ENCODE measurements at regions not wholly inside any gene's neighbourhood (a gene's known extent, or its start where the extent isn't known, plus 50 kb on each side); places are given as distances from the start of the nearest gene placed in this dataset.

DNA sequence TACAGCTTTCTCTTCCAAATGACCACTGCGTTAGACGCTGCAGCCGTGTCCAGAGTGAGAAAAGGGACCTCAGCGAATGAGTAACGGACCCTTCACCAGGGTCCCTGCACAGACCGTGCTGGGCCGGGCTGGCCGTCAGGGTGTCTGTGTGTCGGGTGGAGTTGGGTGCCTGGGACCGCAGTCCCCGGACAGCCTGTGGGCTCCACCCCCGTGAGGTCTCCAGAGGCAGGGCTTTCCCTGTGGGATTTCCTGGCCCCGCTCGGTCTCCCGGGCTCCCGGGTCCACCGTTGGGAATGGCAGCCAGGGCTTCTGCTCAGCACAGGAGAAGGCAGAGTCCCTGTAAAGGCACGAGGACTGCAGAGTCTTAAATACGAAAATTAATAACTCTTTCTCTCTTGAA, 509.7 kb downstream of the TCERG1L start:
- no peak overlapping the region for H2AFZ ChIP-seq (ENCODE audit: low read length)
- no peak overlapping the region for H3K9ac ChIP-seq (ENCODE audit: low read depth, low read length, poor library complexity, severe bottlenecking)
- no peaks in the 10 kb centered on the region for H3K36me3 ChIP-seq (ENCODE audit: insufficient read depth, low read length)
- no peaks in the 10 kb centered on the region for H3K27me3 ChIP-seq (ENCODE audit: insufficient read depth, low read length, poor library complexity, severe bottlenecking)
- H3K79me2 ChIP-seq (ENCODE audit: insufficient read depth, low read length) = no peaks in the 10 kb centered on the region
- no peak overlapping the region for H3K4me3 ChIP-seq (ENCODE audit: low read length, poor library complexity, severe bottlenecking)
- no peaks in the 10 kb centered on the region for H4K20me1 ChIP-seq (ENCODE audit: insufficient read depth, low read length, poor library complexity, severe bottlenecking)
- no peaks in the 10 kb centered on the region for H3K9me2 ChIP-seq (replicated peaks; ENCODE audit: low read depth, low read length)
- no peak overlapping the region for H3K4me2 ChIP-seq (ENCODE audit: low read depth, low read length, poor library complexity, severe bottlenecking)
- no peaks in the 10 kb centered on the region for H3K4me1 ChIP-seq (ENCODE audit: insufficient read depth, low read length, poor library complexity, severe bottlenecking)
- TF ChIP-seq EZH2phosphoT487 (IDR thresholded peaks at IDR 0.05; ENCODE audit: borderline replicate concordance) = no peak
- TF ChIP-seq, protein P1, sequence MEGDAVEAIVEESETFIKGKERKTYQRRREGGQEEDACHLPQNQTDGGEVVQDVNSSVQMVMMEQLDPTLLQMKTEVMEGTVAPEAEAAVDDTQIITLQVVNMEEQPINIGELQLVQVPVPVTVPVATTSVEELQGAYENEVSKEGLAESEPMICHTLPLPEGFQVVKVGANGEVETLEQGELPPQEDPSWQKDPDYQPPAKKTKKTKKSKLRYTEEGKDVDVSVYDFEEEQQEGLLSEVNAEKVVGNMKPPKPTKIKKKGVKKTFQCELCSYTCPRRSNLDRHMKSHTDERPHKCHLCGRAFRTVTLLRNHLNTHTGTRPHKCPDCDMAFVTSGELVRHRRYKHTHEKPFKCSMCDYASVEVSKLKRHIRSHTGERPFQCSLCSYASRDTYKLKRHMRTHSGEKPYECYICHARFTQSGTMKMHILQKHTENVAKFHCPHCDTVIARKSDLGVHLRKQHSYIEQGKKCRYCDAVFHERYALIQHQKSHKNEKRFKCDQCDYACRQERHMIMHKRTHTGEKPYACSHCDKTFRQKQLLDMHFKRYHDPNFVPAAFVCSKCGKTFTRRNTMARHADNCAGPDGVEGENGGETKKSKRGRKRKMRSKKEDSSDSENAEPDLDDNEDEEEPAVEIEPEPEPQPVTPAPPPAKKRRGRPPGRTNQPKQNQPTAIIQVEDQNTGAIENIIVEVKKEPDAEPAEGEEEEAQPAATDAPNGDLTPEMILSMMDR (conservative IDR thresholded peaks at IDR 0.05; ENCODE audit: low read length) = no peak
- H3K9me3 ChIP-seq (ENCODE audit: insufficient read depth, low read depth, low read length) = peaks cover 13% of the 10 kb centered on the region; the same call in 1 of the 2 replicates
- no peaks in the 10 kb centered on the region for H3F3A ChIP-seq (ENCODE audit: low read depth)

DNA sequence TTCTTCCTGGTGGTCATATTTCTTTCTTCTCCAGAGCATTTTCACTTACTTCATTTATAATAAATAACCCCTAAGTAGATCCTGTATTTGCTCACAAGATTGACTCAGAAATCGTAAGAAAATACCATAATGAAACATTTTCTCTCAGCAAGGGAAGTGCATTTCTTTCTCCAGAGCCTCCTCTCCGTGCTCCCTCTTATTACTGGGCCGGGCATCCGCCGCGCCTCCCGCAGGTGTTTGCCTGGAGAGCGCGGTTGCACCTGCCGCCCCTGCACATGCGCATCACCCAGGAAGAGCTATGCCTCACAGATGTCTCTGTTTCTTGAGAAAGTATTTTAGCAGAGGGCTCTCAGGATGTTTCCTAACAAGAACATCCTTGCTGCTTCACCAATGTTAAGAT, 509.2 kb downstream of the TCERG1L start:
- Histone ChIP-seq H4K20me1 (ENCODE audit: insufficient read depth, low read length, poor library complexity, severe bottlenecking) (no peaks in the 10 kb centered on the region), H3K9me2 (replicated peaks; ENCODE audit: low read depth, low read length) (no peaks in the 10 kb centered on the region), H3K4me2 (ENCODE audit: low read depth, low read length, poor library complexity, severe bottlenecking) (no peak overlapping the region), H3K9me3 (ENCODE audit: insufficient read depth, low read depth, low read length) (peaks cover 13% of the 10 kb centered on the region; the same call in 1 of the 2 replicates), H3K9ac (ENCODE audit: low read depth, low read length, poor library complexity, severe bottlenecking) (no peak overlapping the region), H3K27me3 (ENCODE audit: insufficient read depth, low read length, poor library complexity, severe bottlenecking) (no peaks in the 10 kb centered on the region), H3K4me1 (ENCODE audit: insufficient read depth, low read length, poor library complexity, severe bottlenecking) (no peaks in the 10 kb centered on the region), H3K79me2 (ENCODE audit: insufficient read depth, low read length) (no peaks in the 10 kb centered on the region), H2AFZ (ENCODE audit: low read length) (no peak overlapping the region), H3F3A (ENCODE audit: low read depth) (no peaks in the 10 kb centered on the region), H3K4me3 (ENCODE audit: low read length, poor library complexity, severe bottlenecking) (no peak overlapping the region), H3K36me3 (ENCODE audit: insufficient read depth, low read length) (no peaks in the 10 kb centered on the region)
- TF ChIP-seq EZH2phosphoT487 (IDR thresholded peaks at IDR 0.05; ENCODE audit: borderline replicate concordance) = no peak
- TF ChIP-seq, protein P1 (conservative IDR thresholded peaks at IDR 0.05; ENCODE audit: low read length) = no peak

DNA sequence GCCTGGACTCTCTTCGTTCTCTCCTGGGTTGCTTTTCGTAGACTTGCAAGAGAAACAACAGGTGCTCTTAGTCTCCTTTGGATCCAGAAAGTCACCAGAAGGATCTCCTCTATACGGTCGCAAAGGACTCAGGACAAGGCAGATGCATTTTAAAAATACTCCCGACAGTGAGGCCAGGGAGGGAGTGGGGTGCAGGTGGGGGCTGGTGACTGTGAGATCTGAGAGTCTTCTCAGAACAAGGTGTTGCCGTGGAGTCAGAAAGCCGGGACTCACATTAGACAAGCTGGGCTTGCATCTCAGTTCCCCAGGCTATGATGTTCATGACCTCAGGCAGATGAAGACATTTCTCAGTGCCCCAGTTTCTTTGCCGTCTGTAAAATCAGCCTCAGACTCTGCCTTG, 507.2 kb downstream of the TCERG1L start:
- Histone ChIP-seq H3K9me3 (ENCODE audit: insufficient read depth, low read depth, low read length) (peaks cover 14% of the 10 kb centered on the region; the same call in 1 of the 2 replicates), H3K79me2 (ENCODE audit: insufficient read depth, low read length) (no peaks in the 10 kb centered on the region), H3K4me2 (ENCODE audit: low read depth, low read length, poor library complexity, severe bottlenecking) (no peak overlapping the region), H3K4me3 (ENCODE audit: low read length, poor library complexity, severe bottlenecking) (no peak overlapping the region), H2AFZ (ENCODE audit: low read length) (no peak overlapping the region), H3K9ac (ENCODE audit: low read depth, low read length, poor library complexity, severe bottlenecking) (no peak overlapping the region), H3K9me2 (replicated peaks; ENCODE audit: low read depth, low read length) (no peaks in the 10 kb centered on the region), H3K27me3 (ENCODE audit: insufficient read depth, low read length, poor library complexity, severe bottlenecking) (no peaks in the 10 kb centered on the region), H3K36me3 (ENCODE audit: insufficient read depth, low read length) (no peaks in the 10 kb centered on the region), H3F3A (ENCODE audit: low read depth) (no peaks in the 10 kb centered on the region), H4K20me1 (ENCODE audit: insufficient read depth, low read length, poor library complexity, severe bottlenecking) (no peaks in the 10 kb centered on the region), H3K4me1 (ENCODE audit: insufficient read depth, low read length, poor library complexity, severe bottlenecking) (no peaks in the 10 kb centered on the region)
- TF ChIP-seq EZH2phosphoT487 (IDR thresholded peaks at IDR 0.05; ENCODE audit: borderline replicate concordance) = no peak
- TF ChIP-seq, protein P1 (conservative IDR thresholded peaks at IDR 0.05; ENCODE audit: low read length) = no peak
